ENCODE measurements at regions not wholly inside any gene's neighbourhood (a gene's known extent, or its start where the extent isn't known, plus 50 kb on each side); places are given as distances from the start of the nearest gene placed in this dataset.

GRCh38 chr16:82248677-82249076, 78.7 kb upstream of the MPHOSPH6 start:
- Histone ChIP-seq H3K4me3 (ENCODE audit: low read depth, low read length) (no peak overlapping the region), H3K27me3 (replicated peaks) (peaks cover 4% of the 10 kb centered on the region), H3K36me3 (replicated peaks) (no peaks in the 10 kb centered on the region), H3K27ac (no peak overlapping the region)
- DNase-seq = no peak
- TF ChIP-seq CTCF (IDR thresholded peaks at IDR 0.05; ENCODE audit: low read depth, low read length, missing control alignments) = no peak
- in situ Hi-C loops (cut with HindIII; ENCODE audit: low pct_ligation_motif_present, low sequenced_read_pairs) = loop anchor here (25.0 kb wide), 1 partner anchor 286 kb away; no protein-coding TSS in a partner anchor

- no peak overlapping the region for H3K27ac ChIP-seq
- H3K27me3 ChIP-seq (replicated peaks) = peaks cover 5% of the 10 kb centered on the region
- DNase-seq = no peak
- no peaks in the 10 kb centered on the region for H3K36me3 ChIP-seq (replicated peaks)
- no peak overlapping the region for H3K4me3 ChIP-seq (ENCODE audit: low read depth, low read length)
- in situ Hi-C loops (cut with HindIII; ENCODE audit: low pct_ligation_motif_present, low sequenced_read_pairs) = loop anchor here (25.0 kb wide), 1 partner anchor 286 kb away; no protein-coding TSS in a partner anchor
- no peak for TF ChIP-seq CTCF (IDR thresholded peaks at IDR 0.05; ENCODE audit: low read depth, low read length, missing control alignments)
These were observed 78.1 kb upstream of the MPHOSPH6 start for GRCh38 chr16:82248012-82248656.

GRCh38 chr16:82242201-82242600, 72.2 kb upstream of the MPHOSPH6 start:
- Histone ChIP-seq H3K36me3 (replicated peaks) (no peaks in the 10 kb centered on the region), H3K27ac (no peak overlapping the region), H3K4me3 (ENCODE audit: low read depth, low read length) (no peak overlapping the region), H3K27me3 (replicated peaks) (peaks cover 2% of the 10 kb centered on the region)
- no peak for TF ChIP-seq CTCF (IDR thresholded peaks at IDR 0.05; ENCODE audit: low read depth, low read length, missing control alignments)
- in situ Hi-C loops (cut with HindIII; ENCODE audit: low pct_ligation_motif_present, low sequenced_read_pairs) = loop anchor here (25.0 kb wide), 1 partner anchor 280 kb away; no protein-coding TSS in a partner anchor
- no peak for DNase-seq

GRCh38 chr16:82241469-82242052, 71.5 kb upstream of the MPHOSPH6 start:
- Histone ChIP-seq H3K4me3 (ENCODE audit: low read depth, low read length) (no peak overlapping the region), H3K36me3 (replicated peaks) (no peaks in the 10 kb centered on the region)
- TF ChIP-seq CTCF (IDR thresholded peaks at IDR 0.05; ENCODE audit: low read depth, low read length, missing control alignments) = no peak

GRCh38 chr16:82240111-82240510, 70.1 kb upstream of the MPHOSPH6 start:
- Histone ChIP-seq H3K4me3 (ENCODE audit: low read depth, low read length) (no peak overlapping the region), H3K27ac (no peak overlapping the region), H3K36me3 (replicated peaks) (no peaks in the 10 kb centered on the region), H3K27me3 (replicated peaks) (peaks cover 4% of the 10 kb centered on the region)
- in situ Hi-C loops (cut with HindIII; ENCODE audit: low pct_ligation_motif_present, low sequenced_read_pairs) = loop anchor here (25.0 kb wide), 1 partner anchor 278 kb away; no protein-coding TSS in a partner anchor
- TF ChIP-seq CTCF (IDR thresholded peaks at IDR 0.05; ENCODE audit: low read depth, low read length, missing control alignments) = no peak
- peak; percentile 8 for DNase-seq

More at GRCh38 chr16:82241469-82242052, 71.5 kb upstream of the MPHOSPH6 start:
- peaks cover 2% of the 10 kb centered on the region for H3K27me3 ChIP-seq (replicated peaks)
- no peak overlapping the region for H3K27ac ChIP-seq
- in situ Hi-C loops (cut with HindIII; ENCODE audit: low pct_ligation_motif_present, low sequenced_read_pairs) = loop anchor here (25.0 kb wide), 1 partner anchor 279 kb away; no protein-coding TSS in a partner anchor
- DNase-seq = no peak
